ENCODE measurements at regions not wholly inside any gene's neighbourhood (a gene's known extent, or its start where the extent isn't known, plus 50 kb on each side); places are given as distances from the start of the nearest gene placed in this dataset.

DNA sequence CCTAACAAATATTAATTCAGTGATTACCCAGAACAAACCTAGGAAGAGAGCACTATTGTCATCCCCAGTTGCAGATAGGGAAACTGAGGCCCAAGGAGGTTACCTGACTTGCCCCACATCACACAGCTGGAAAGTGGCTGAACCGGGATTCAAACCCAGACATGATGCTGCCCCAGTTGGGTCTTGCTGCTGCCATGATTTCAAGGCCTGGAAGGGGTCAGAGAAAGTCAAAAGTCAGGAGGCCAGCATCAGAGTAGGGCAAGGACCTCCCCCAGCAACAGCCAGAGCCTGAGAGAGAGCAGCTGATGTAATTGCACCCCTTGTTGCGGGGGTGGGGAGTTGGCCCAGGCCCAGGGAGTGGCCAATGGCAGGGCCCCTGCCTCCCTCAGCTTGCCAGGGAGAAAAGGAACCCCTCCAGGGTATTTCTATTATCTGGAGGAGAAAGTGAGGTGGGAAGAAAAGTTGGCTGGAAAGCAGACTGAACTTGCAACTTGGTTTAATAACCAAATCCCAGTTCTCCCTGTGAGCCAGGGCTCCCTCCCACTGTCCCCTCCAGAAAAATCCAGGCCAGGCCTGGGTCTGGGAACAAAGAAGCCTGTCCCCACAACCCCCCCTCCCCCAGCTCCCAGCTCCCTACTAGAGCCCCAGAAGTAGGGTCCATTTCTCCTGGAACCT lies 83.6 kb downstream of the MRPL14 start:
- TF ChIP-seq EZH2 (IDR thresholded peaks at IDR 0.05; ENCODE audit: borderline replicate concordance) = no peak
- TF ChIP-seq, protein P1, sequence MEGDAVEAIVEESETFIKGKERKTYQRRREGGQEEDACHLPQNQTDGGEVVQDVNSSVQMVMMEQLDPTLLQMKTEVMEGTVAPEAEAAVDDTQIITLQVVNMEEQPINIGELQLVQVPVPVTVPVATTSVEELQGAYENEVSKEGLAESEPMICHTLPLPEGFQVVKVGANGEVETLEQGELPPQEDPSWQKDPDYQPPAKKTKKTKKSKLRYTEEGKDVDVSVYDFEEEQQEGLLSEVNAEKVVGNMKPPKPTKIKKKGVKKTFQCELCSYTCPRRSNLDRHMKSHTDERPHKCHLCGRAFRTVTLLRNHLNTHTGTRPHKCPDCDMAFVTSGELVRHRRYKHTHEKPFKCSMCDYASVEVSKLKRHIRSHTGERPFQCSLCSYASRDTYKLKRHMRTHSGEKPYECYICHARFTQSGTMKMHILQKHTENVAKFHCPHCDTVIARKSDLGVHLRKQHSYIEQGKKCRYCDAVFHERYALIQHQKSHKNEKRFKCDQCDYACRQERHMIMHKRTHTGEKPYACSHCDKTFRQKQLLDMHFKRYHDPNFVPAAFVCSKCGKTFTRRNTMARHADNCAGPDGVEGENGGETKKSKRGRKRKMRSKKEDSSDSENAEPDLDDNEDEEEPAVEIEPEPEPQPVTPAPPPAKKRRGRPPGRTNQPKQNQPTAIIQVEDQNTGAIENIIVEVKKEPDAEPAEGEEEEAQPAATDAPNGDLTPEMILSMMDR (IDR thresholded peaks at IDR 0.05; ENCODE audit: poor library complexity) = no peak
- TF ChIP-seq EZH2phosphoT487 (IDR thresholded peaks at IDR 0.05; ENCODE audit: low read depth, severe bottlenecking, unreplicated experiment) = no peak

Data from hepatocyte (in vitro differentiated cells).